IMR-90 (cell line): ENCODE measurements at regions not wholly inside any gene's neighbourhood (a gene's known extent, or its start where the extent isn't known, plus 50 kb on each side); places are given as distances from the start of the nearest gene placed in this dataset.

Experiments
- POLR2A ChIP-seq: IDR thresholded peaks from 2 replicates; pipeline ENCODE4 v1.6.1; 2012; ENCODE audit warnings: mild to moderate bottlenecking, low read depth, low read length
- RCOR1 ChIP-seq: IDR thresholded peaks from 2 replicates; pipeline ENCODE4 v1.6.1; 2012; ENCODE audit warnings: mild to moderate bottlenecking, low read length, improper control_type of control experiment; ENCODE audit not compliant: insufficient replicate concordance
- TF ChIP-seq, protein P1 (sequence below): conservative IDR thresholded peaks from 2 replicates; pipeline ENCODE4 v1.5.1; 2012; ENCODE audit warnings: mild to moderate bottlenecking, low read depth, low read length, improper control_type of control experiment

DNA sequence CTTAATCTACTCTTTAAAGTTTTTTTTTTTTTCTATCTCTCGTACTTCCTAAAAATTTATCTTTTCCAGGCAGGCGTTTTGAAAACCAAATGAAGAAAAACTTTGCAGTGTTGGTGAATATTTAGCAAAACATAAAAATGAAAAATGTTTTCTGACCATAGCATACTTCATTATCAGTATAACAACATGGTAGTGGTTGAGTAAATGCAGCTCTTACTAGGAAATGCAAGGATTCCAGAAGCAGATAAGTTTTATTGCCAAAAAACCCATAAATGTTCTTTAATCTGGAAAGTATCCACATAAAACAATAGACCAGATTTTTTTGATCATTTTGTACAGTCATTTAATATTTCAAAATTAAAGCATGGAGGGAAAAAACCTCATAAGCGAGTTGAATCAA, 136.9 kb upstream of the GUCY1A1 start:
- TF ChIP-seq, protein P1, sequence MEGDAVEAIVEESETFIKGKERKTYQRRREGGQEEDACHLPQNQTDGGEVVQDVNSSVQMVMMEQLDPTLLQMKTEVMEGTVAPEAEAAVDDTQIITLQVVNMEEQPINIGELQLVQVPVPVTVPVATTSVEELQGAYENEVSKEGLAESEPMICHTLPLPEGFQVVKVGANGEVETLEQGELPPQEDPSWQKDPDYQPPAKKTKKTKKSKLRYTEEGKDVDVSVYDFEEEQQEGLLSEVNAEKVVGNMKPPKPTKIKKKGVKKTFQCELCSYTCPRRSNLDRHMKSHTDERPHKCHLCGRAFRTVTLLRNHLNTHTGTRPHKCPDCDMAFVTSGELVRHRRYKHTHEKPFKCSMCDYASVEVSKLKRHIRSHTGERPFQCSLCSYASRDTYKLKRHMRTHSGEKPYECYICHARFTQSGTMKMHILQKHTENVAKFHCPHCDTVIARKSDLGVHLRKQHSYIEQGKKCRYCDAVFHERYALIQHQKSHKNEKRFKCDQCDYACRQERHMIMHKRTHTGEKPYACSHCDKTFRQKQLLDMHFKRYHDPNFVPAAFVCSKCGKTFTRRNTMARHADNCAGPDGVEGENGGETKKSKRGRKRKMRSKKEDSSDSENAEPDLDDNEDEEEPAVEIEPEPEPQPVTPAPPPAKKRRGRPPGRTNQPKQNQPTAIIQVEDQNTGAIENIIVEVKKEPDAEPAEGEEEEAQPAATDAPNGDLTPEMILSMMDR = no peak
- TF ChIP-seq POLR2A (no peak), RCOR1 (no peak)
